ENCODE measurements at regions not wholly inside any gene's neighbourhood (a gene's known extent, or its start where the extent isn't known, plus 50 kb on each side); places are given as distances from the start of the nearest gene placed in this dataset.

- WGBS (ENCODE audit: extremely low coverage, insufficient coverage, insufficient read length) = no CpG with 5 or more reads among the region's 5 CpGs
- no peak overlapping the region for H2BK120ac ChIP-seq (ENCODE audit: insufficient read depth, low read length, poor library complexity)
- no peak for DNase-seq
Measured at GRCh38 chr1:4494027-4494426, 160.4 kb upstream of the AJAP1 start.

DNA sequence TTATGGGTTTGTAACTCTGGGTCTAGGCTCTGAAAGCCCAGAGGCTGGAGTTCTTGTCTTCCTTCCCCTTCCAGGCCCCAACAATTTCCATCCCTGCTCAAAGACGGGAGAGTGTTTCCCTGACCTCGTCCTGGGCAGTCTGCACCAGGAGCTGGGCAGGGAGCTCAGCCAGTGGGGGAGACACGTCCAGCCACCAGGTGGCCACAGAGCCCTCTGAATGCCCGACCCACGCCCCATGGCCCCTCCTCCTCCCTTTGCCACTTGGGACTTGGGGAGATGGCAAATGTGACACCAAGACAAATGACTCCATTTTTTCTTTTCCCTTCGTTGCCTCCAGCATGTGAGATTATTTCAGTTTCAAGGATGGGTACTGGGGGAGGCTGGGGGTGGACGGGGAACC is 159.9 kb upstream of the AJAP1 start:
- no peaks in the 10 kb centered on the region for H3K79me1 ChIP-seq (ENCODE audit: low read length)
- no peak overlapping the region for H2BK12ac ChIP-seq (ENCODE audit: low read length)
- H3K4ac ChIP-seq (ENCODE audit: low read depth, low read length) = no peak overlapping the region
- H3K14ac ChIP-seq (ENCODE audit: low read length) = no peak overlapping the region
- H2BK5ac ChIP-seq (ENCODE audit: low read depth, low read length, poor library complexity) = no peak overlapping the region
- no peak overlapping the region for H4K91ac ChIP-seq (ENCODE audit: low read depth, low read length)
- no peak overlapping the region for H2BK120ac ChIP-seq (ENCODE audit: insufficient read depth, low read length, poor library complexity)
- H3K9me3 ChIP-seq (ENCODE audit: insufficient read depth, low read depth, low read length) = peaks cover 1% of the 10 kb centered on the region
- H3K36me3 ChIP-seq (ENCODE audit: control insufficient read depth in 1 of 2, insufficient read depth in 2 of 2, low read length in 2 of 2) = no peaks in the 10 kb centered on the region
- no peak overlapping the region for H3K9ac ChIP-seq (ENCODE audit: low read length)
- no peak overlapping the region for H3K4me3 ChIP-seq (ENCODE audit: low read depth, low read length)
- no peak overlapping the region for H3K18ac ChIP-seq (ENCODE audit: low read length)
- H2AK5ac ChIP-seq (ENCODE audit: low read length) = no peak overlapping the region
- no peaks in the 10 kb centered on the region for H3K27me3 ChIP-seq (ENCODE audit: insufficient read depth, low read length)
- DNase-seq = no peak
- H3K23ac ChIP-seq (ENCODE audit: low read length) = no peak overlapping the region
- no peak overlapping the region for H2AFZ ChIP-seq (ENCODE audit: insufficient read depth, low read length, poor library complexity)
- WGBS (ENCODE audit: extremely low coverage, insufficient coverage, insufficient read length) = no CpG with 5 or more reads among the region's 7 CpGs
- no peaks in the 10 kb centered on the region for H3K79me2 ChIP-seq (ENCODE audit: control insufficient read depth, insufficient read depth, low read length, poor library complexity)
- no peak overlapping the region for H4K8ac ChIP-seq (ENCODE audit: low read depth, low read length)
- no peaks in the 10 kb centered on the region for H3K4me1 ChIP-seq (ENCODE audit: control insufficient read depth in 1 of 2, insufficient read depth in 2 of 2, low read length in 2 of 2)
- H3K4me2 ChIP-seq (ENCODE audit: low read length) = no peak overlapping the region
- H3K27ac ChIP-seq (ENCODE audit: low read depth, low read length) = no peak overlapping the region
- no peak overlapping the region for H4K12ac ChIP-seq (ENCODE audit: low read depth, low read length)

More at GRCh38 chr1:4494027-4494426, 160.4 kb upstream of the AJAP1 start:
- Histone ChIP-seq H2AK5ac (ENCODE audit: low read length) (no peak overlapping the region), H3K4me2 (ENCODE audit: low read length) (no peak overlapping the region), H3K14ac (ENCODE audit: low read length) (no peak overlapping the region), H2BK12ac (ENCODE audit: low read length) (no peak overlapping the region), H2AFZ (ENCODE audit: insufficient read depth, low read length, poor library complexity) (no peak overlapping the region), H3K27ac (ENCODE audit: low read depth, low read length) (no peak overlapping the region), H4K12ac (ENCODE audit: low read depth, low read length) (no peak overlapping the region), H3K23ac (ENCODE audit: low read length) (no peak overlapping the region), H3K36me3 (ENCODE audit: control insufficient read depth in 1 of 2, insufficient read depth in 2 of 2, low read length in 2 of 2) (no peaks in the 10 kb centered on the region), H3K79me2 (ENCODE audit: control insufficient read depth, insufficient read depth, low read length, poor library complexity) (no peaks in the 10 kb centered on the region), H3K4ac (ENCODE audit: low read depth, low read length) (no peak overlapping the region), H3K79me1 (ENCODE audit: low read length) (no peaks in the 10 kb centered on the region), H4K8ac (ENCODE audit: low read depth, low read length) (no peak overlapping the region), H4K91ac (ENCODE audit: low read depth, low read length) (no peak overlapping the region), H3K9me3 (ENCODE audit: insufficient read depth, low read depth, low read length) (peaks cover 1% of the 10 kb centered on the region), H3K4me3 (ENCODE audit: low read depth, low read length) (no peak overlapping the region), H3K27me3 (ENCODE audit: insufficient read depth, low read length) (no peaks in the 10 kb centered on the region), H3K18ac (ENCODE audit: low read length) (no peak overlapping the region), H3K9ac (ENCODE audit: low read length) (no peak overlapping the region), H3K4me1 (ENCODE audit: control insufficient read depth in 1 of 2, insufficient read depth in 2 of 2, low read length in 2 of 2) (no peaks in the 10 kb centered on the region), H2BK5ac (ENCODE audit: low read depth, low read length, poor library complexity) (no peak overlapping the region)

DNA sequence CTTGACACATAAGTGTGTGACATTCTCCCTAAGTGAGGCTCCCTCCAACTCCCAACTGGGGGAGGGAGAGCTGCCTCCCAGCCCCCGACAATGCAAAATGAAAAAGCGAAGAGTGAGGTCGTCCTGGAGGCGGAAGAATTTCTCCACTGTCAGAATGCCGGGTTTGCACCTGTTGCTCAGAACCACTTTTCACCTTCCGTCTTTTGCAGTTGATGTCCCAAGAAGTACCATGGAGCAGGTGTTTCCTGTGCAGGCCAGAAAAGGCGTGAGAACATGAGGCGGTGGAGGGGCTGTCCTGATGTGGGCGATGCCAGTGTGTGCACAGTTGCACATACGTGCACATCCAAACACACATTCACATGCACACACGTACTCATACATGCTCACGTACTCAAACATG is 158.6 kb upstream of the AJAP1 start:
- H3K14ac ChIP-seq (ENCODE audit: low read length) = no peak overlapping the region
- WGBS (ENCODE audit: extremely low coverage, insufficient coverage, insufficient read length) = no CpG with 5 or more reads among the region's 12 CpGs
- H3K4ac ChIP-seq (ENCODE audit: low read depth, low read length) = no peak overlapping the region
- no peaks in the 10 kb centered on the region for H3K79me2 ChIP-seq (ENCODE audit: control insufficient read depth, insufficient read depth, low read length, poor library complexity)
- H2BK12ac ChIP-seq (ENCODE audit: low read length) = no peak overlapping the region
- H2BK5ac ChIP-seq (ENCODE audit: low read depth, low read length, poor library complexity) = no peak overlapping the region
- H3K18ac ChIP-seq (ENCODE audit: low read length) = no peak overlapping the region
- no peak overlapping the region for H3K27ac ChIP-seq (ENCODE audit: low read depth, low read length)
- no peak overlapping the region for H3K4me3 ChIP-seq (ENCODE audit: low read depth, low read length)
- H4K8ac ChIP-seq (ENCODE audit: low read depth, low read length) = no peak overlapping the region
- no peak overlapping the region for H3K23ac ChIP-seq (ENCODE audit: low read length)
- no peak overlapping the region for H2AFZ ChIP-seq (ENCODE audit: insufficient read depth, low read length, poor library complexity)
- no peak overlapping the region for H2AK5ac ChIP-seq (ENCODE audit: low read length)
- H4K91ac ChIP-seq (ENCODE audit: low read depth, low read length) = no peak overlapping the region
- no peak for DNase-seq
- no peaks in the 10 kb centered on the region for H3K36me3 ChIP-seq (ENCODE audit: control insufficient read depth in 1 of 2, insufficient read depth in 2 of 2, low read length in 2 of 2)
- H2BK120ac ChIP-seq (ENCODE audit: insufficient read depth, low read length, poor library complexity) = no peak overlapping the region
- H3K9me3 ChIP-seq (ENCODE audit: insufficient read depth, low read depth, low read length) = peaks cover 4% of the 10 kb centered on the region
- no peak overlapping the region for H3K4me2 ChIP-seq (ENCODE audit: low read length)
- H3K9ac ChIP-seq (ENCODE audit: low read length) = no peak overlapping the region
- no peaks in the 10 kb centered on the region for H3K27me3 ChIP-seq (ENCODE audit: insufficient read depth, low read length)
- no peaks in the 10 kb centered on the region for H3K79me1 ChIP-seq (ENCODE audit: low read length)
- no peak overlapping the region for H4K12ac ChIP-seq (ENCODE audit: low read depth, low read length)
- H3K4me1 ChIP-seq (ENCODE audit: control insufficient read depth in 1 of 2, insufficient read depth in 2 of 2, low read length in 2 of 2) = no peaks in the 10 kb centered on the region

DNA sequence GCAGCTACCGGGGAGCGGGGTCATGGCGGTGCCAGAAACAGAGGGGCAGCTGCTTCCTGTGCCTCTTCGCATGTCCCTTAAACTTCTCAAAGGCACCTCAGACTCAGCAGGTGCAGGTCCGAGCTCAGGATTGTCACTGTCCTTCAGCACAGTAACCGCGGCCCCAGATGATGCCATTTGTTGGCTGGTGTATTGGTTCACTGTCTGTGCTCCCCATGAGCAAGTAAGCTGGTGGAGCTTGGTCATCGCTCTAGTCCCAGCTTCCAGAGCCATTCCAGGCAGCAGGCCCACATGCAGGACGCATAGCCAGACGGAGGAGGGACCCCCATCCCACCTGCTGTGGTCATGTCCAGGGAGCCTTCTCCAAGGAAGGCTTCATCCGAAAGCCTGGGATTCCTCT is 154.0 kb upstream of the AJAP1 start:
- Histone ChIP-seq H2AK5ac (ENCODE audit: low read length) (no peak overlapping the region), H4K8ac (ENCODE audit: low read depth, low read length) (no peak overlapping the region), H2BK5ac (ENCODE audit: low read depth, low read length, poor library complexity) (no peak overlapping the region), H2BK12ac (ENCODE audit: low read length) (no peak overlapping the region), H3K79me1 (ENCODE audit: low read length) (no peaks in the 10 kb centered on the region), H4K91ac (ENCODE audit: low read depth, low read length) (no peak overlapping the region), H3K4me1 (ENCODE audit: control insufficient read depth in 1 of 2, insufficient read depth in 2 of 2, low read length in 2 of 2) (no peaks in the 10 kb centered on the region), H3K36me3 (ENCODE audit: control insufficient read depth in 1 of 2, insufficient read depth in 2 of 2, low read length in 2 of 2) (no peaks in the 10 kb centered on the region), H3K79me2 (ENCODE audit: control insufficient read depth, insufficient read depth, low read length, poor library complexity) (no peaks in the 10 kb centered on the region), H2AFZ (ENCODE audit: insufficient read depth, low read length, poor library complexity) (no peak overlapping the region), H3K9ac (ENCODE audit: low read length) (no peak overlapping the region), H3K4me3 (ENCODE audit: low read depth, low read length) (no peak overlapping the region), H3K27me3 (ENCODE audit: insufficient read depth, low read length) (no peaks in the 10 kb centered on the region), H4K12ac (ENCODE audit: low read depth, low read length) (no peak overlapping the region), H3K18ac (ENCODE audit: low read length) (no peak overlapping the region), H3K27ac (ENCODE audit: low read depth, low read length) (no peak overlapping the region), H2BK120ac (ENCODE audit: insufficient read depth, low read length, poor library complexity) (no peak overlapping the region), H3K4me2 (ENCODE audit: low read length) (no peak overlapping the region), H3K14ac (ENCODE audit: low read length) (no peak overlapping the region), H3K23ac (ENCODE audit: low read length) (no peak overlapping the region), H3K9me3 (ENCODE audit: insufficient read depth, low read depth, low read length) (peaks cover 5% of the 10 kb centered on the region), H3K4ac (ENCODE audit: low read depth, low read length) (no peak overlapping the region)
- no CpG with 5 or more reads among the region's 11 CpGs for WGBS (ENCODE audit: extremely low coverage, insufficient coverage, insufficient read length)
- no peak for DNase-seq

All from trophoblast cell (in vitro differentiated cells and primary cell).